Natural killer cell (primary cell): ENCODE measurements at regions not wholly inside any gene's neighbourhood (a gene's known extent, or its start where the extent isn't known, plus 50 kb on each side); places are given as distances from the start of the nearest gene placed in this dataset.

Source experiments
- ATAC-seq, 3 donors: fragments of 150-1000 bp in 2 of 3; fragments of 200-7000 bp in 1 of 3; cut with Tn5 transposase; 1 replicate in 1 of 3; 2 replicates in 2 of 3; pipeline ENCODE4 v1.10.0; 2021; ENCODE audit warnings: mild to moderate bottlenecking in 2 of 3, moderate library complexity in 2 of 3
- DNase-seq, 2 donors: peaks; one replicate each; pipeline versions ENCODE4 v3.0.0 to v3.0.0-alpha.2; 2013 to 2021; ENCODE audit warnings: mixed read lengths in 1 of 2
- H3K27ac ChIP-seq: one replicate; pipeline ENCODE4 v1.5.1; 2013; ENCODE audit warnings: mild to moderate bottlenecking, low read length
- H3K27me3 ChIP-seq: one replicate; pipeline ENCODE4 v1.6.1; 2013; ENCODE audit warnings: low read length; ENCODE audit not compliant: control insufficient read depth, insufficient read depth
- H3K36me3 ChIP-seq: one replicate; pipeline ENCODE4 v1.6.1; 2013; ENCODE audit warnings: low read length; ENCODE audit not compliant: control insufficient read depth, insufficient read depth
- H3K4me1 ChIP-seq: one replicate; pipeline ENCODE4 v1.6.1; 2013; ENCODE audit warnings: low read length; ENCODE audit not compliant: control insufficient read depth, insufficient read depth
- H3K4me3 ChIP-seq: one replicate; pipeline ENCODE4 v1.5.1; 2013; ENCODE audit warnings: low read length
- H3K9me3 ChIP-seq: one replicate; pipeline ENCODE4 v1.6.1; 2013; ENCODE audit warnings: low read length; ENCODE audit not compliant: control insufficient read depth, insufficient read depth
- H3K27ac Mint-ChIP-seq, 2 donors: one replicate each; pipeline ENCODE4 v1.8.0; 2022; ENCODE audit warnings: mild to moderate bottlenecking in 2 of 2, mixed read lengths in 2 of 2, moderate library complexity in 1 of 2
- H3K27me3 Mint-ChIP-seq, 2 donors: one replicate each; pipeline ENCODE4 v1.8.0; 2022; ENCODE audit warnings: low read depth in 2 of 2, mixed read lengths in 2 of 2
- H3K36me3 Mint-ChIP-seq: one replicate; pipeline ENCODE4 v1.8.0; 2022; ENCODE audit warnings: mixed read lengths
- H3K4me1 Mint-ChIP-seq, 2 donors: one replicate each; pipeline ENCODE4 v1.8.0; 2022; ENCODE audit warnings: mixed read lengths in 2 of 2
- H3K4me3 Mint-ChIP-seq: one replicate; pipeline ENCODE4 v1.8.0; 2022; ENCODE audit warnings: mild to moderate bottlenecking, moderate library complexity, mixed read lengths
- H3K9me3 Mint-ChIP-seq, 2 donors: one replicate each; pipeline ENCODE4 v1.8.0; 2022; ENCODE audit warnings: mixed read lengths in 2 of 2
- CTCF ChIP-seq: fragments of 200-600 bp; IDR thresholded peaks from one replicate; pipeline ENCODE4 v1.8.0; 2022; ENCODE audit warnings: antibody characterized with exemption
- WGBS: methylation state at CpG from one replicate; pipeline ENCODE4 v1.1.7; 2013; ENCODE audit warnings: missing lambda C conversion rate; ENCODE audit not compliant: insufficient coverage; 5-methylcytosine and 5-hydroxymethylcytosine counted together
- intact Hi-C: fragments of 100-400 bp; cut with micrococcal nuclease; formaldehyde crosslinking; loops from one replicate; pipeline ENCODE4 v1.14.2; 2022

- H3K9me3 Mint-ChIP-seq, result no peaks in the 10 kb centered on the region
These were observed 1581.9 kb downstream of the EFNB2 start for GRCh38 chr13:104953588-104953987.

GRCh38 chr13:104949840-104950740 is 1585.4 kb downstream of the EFNB2 start:
- DNase-seq, result no peak
- ATAC-seq, result no peak
- WGBS, result 86% methylated on average over 7 of the region's 9 CpGs
- Mint-ChIP-seq H3K27me3 (no peaks in the 10 kb centered on the region), H3K9me3 (no peaks in the 10 kb centered on the region), H3K4me1 (peaks cover 0 to 6% of the 10 kb centered on the region in 2 donors), H3K36me3 (no peaks in the 10 kb centered on the region), H3K27ac (no peak overlapping the region), H3K4me3 (no peak overlapping the region)
- Histone ChIP-seq H3K36me3 (no peaks in the 10 kb centered on the region), H3K4me1 (no peaks in the 10 kb centered on the region), H3K4me3 (no peak overlapping the region), H3K27me3 (no peaks in the 10 kb centered on the region), H3K9me3 (no peaks in the 10 kb centered on the region), H3K27ac (no peak overlapping the region)
- no peak for TF ChIP-seq CTCF
- intact Hi-C loops, result no loop called here

More at GRCh38 chr13:104953588-104953987, 1581.9 kb downstream of the EFNB2 start:
- no peak for DNase-seq
- Mint-ChIP-seq H3K27me3 (no peaks in the 10 kb centered on the region), H3K36me3 (no peaks in the 10 kb centered on the region), H3K27ac (no peak overlapping the region), H3K4me3 (no peak overlapping the region), H3K4me1 (peaks cover 0 to 6% of the 10 kb centered on the region in 2 donors)
- Histone ChIP-seq H3K9me3 (no peaks in the 10 kb centered on the region), H3K27me3 (no peaks in the 10 kb centered on the region), H3K36me3 (no peaks in the 10 kb centered on the region), H3K4me1 (no peaks in the 10 kb centered on the region), H3K4me3 (no peak overlapping the region), H3K27ac (no peak overlapping the region)
- TF ChIP-seq CTCF, result no peak
- WGBS, result 96% methylated on average over 2 of the region's 2 CpGs
- intact Hi-C loops, result no loop called here
- no peak for ATAC-seq

- no peak overlapping the region for H3K27ac Mint-ChIP-seq
- no peaks in the 10 kb centered on the region for H3K36me3 Mint-ChIP-seq
- Histone ChIP-seq H3K36me3 (no peaks in the 10 kb centered on the region), H3K4me3 (no peak overlapping the region), H3K4me1 (no peaks in the 10 kb centered on the region), H3K27ac (no peak overlapping the region), H3K27me3 (no peaks in the 10 kb centered on the region), H3K9me3 (no peaks in the 10 kb centered on the region)
- H3K27me3 Mint-ChIP-seq, result no peaks in the 10 kb centered on the region
- H3K9me3 Mint-ChIP-seq, result no peaks in the 10 kb centered on the region
- H3K4me1 Mint-ChIP-seq, result no peaks in the 10 kb centered on the region
- intact Hi-C loops, result no loop called here
- ATAC-seq (no peak), DNase-seq (no peak)
- WGBS, result 100% methylated on average over 2 of the region's 2 CpGs
- no peak for TF ChIP-seq CTCF
- H3K4me3 Mint-ChIP-seq, result no peak overlapping the region
These were observed 1591.3 kb downstream of the EFNB2 start for GRCh38 chr13:104944176-104944575.

GRCh38 chr13:104943331-104943730 is 1592.1 kb downstream of the EFNB2 start:
- Histone ChIP-seq H3K4me3 (no peak overlapping the region), H3K9me3 (no peaks in the 10 kb centered on the region), H3K27me3 (no peaks in the 10 kb centered on the region), H3K4me1 (no peaks in the 10 kb centered on the region), H3K36me3 (no peaks in the 10 kb centered on the region), H3K27ac (no peak overlapping the region)
- DNase-seq (no peak), ATAC-seq (no peak)
- Mint-ChIP-seq H3K4me1 (no peaks in the 10 kb centered on the region), H3K27me3 (no peaks in the 10 kb centered on the region), H3K36me3 (no peaks in the 10 kb centered on the region), H3K27ac (no peak overlapping the region), H3K4me3 (no peak overlapping the region), H3K9me3 (no peaks in the 10 kb centered on the region)
- intact Hi-C loops, result no loop called here
- no CpG with 5 or more reads among the region's 3 CpGs for WGBS
- TF ChIP-seq CTCF, result no peak
